Esophagus squamous epithelium (tissue), 4 donors: ENCODE measurements at regions not wholly inside any gene's neighbourhood (a gene's known extent, or its start where the extent isn't known, plus 50 kb on each side); places are given as distances from the start of the nearest gene placed in this dataset.

ENCODE experiments used
- CTCF ChIP-seq, 6 experiments: fragments of 450-650 bp in 4 of 6; fragments of 200-600 bp in 2 of 6; sonication (generic) in 2 of 6; IDR thresholded peaks; one replicate each; pipeline ENCODE4 v1.5.1; 2016 to 2019; ENCODE audit warnings: antibody characterized with exemption in 6 of 6, mild to moderate bottlenecking in 4 of 6, moderate library complexity in 4 of 6
- POLR2A ChIP-seq, 4 donors: fragments of 450-650 bp; IDR thresholded peaks; one replicate each; pipeline ENCODE4 v1.6.1; 2017; ENCODE audit warnings: antibody characterized with exemption in 4 of 4, mild to moderate bottlenecking in 4 of 4, moderate library complexity in 3 of 4

DNA sequence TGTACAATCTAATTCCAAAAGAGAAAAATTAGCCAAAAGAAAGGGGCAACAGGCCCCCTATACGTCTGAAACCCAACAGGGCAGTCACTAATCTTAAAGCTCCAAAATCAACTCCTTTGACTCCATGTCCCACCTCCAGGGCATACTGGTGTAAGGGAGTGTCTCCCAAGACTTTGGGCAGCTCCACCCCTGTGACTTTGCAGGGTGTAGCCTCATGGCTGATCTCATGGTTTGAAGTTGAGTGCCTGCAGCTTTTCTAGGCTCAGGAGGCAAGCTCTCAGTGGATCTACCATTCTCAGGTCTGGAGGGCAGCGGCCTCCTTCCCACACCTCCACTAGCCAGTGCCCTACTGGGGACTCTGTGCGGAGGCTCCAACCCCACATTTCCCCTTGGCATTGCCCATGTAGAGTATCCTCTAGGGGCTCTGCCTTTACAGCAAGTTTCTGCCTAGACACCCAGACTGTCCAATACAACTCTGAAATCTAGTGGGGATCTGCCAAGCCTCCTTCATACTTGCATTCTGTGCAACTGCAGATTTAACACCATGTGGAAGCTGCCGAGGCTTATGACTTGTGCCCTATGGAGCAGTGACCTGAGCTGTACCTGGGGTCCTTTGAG lies 94.5 kb downstream of the TRIM29 start:
- no peak for TF ChIP-seq CTCF (IDR thresholded peaks at IDR 0.05)
- TF ChIP-seq POLR2A (IDR thresholded peaks at IDR 0.05), result no peak
